Testis (tissue), 2 donors: ENCODE measurements at regions not wholly inside any gene's neighbourhood (a gene's known extent, or its start where the extent isn't known, plus 50 kb on each side); places are given as distances from the start of the nearest gene placed in this dataset.

Source experiments
- CTCF ChIP-seq, 3 experiments: fragments of 450-650 bp in 2 of 3; fragments of 200-600 bp in 1 of 3; sonication (generic) in 1 of 3; IDR thresholded peaks; one replicate each; pipeline ENCODE4 v1.5.1; 2016 to 2019; ENCODE audit warnings: antibody characterized with exemption in 3 of 3, mild to moderate bottlenecking in 2 of 3, moderate library complexity in 1 of 3
- POLR2A ChIP-seq: fragments of 450-650 bp; IDR thresholded peaks from one replicate; pipeline ENCODE4 v1.6.1; 2017; ENCODE audit warnings: antibody characterized with exemption, mild to moderate bottlenecking, moderate library complexity

- TF ChIP-seq CTCF (IDR thresholded peaks at IDR 0.05) (no peak), POLR2A (no peak)
These were observed 165.5 kb upstream of the EDIL3 start for GRCh38 chr5:84550222-84550621.
